PC-9 (cell line): ENCODE measurements at regions not wholly inside any gene's neighbourhood (a gene's known extent, or its start where the extent isn't known, plus 50 kb on each side); places are given as distances from the start of the nearest gene placed in this dataset.

ENCODE experiments used
- BruUV-seq: library from RNA; stranded (reverse); fragments of 400-500 nt; replicated peaks from 2 replicates; lab custom pipeline; 2021; lab: Mats Ljungman, UMichigan
- CTCF ChIA-PET: fragments of 300-600 bp; sonication (Branson Sonifier 250); formaldehyde crosslinking; loops from one replicate; lab custom pipeline; 2022; ENCODE audit warnings: antibody characterized with exemption; lab: Charles Lee
- POLR2A ChIA-PET: fragments of 300-600 bp; sonication (Branson Sonifier 250); formaldehyde crosslinking; loops from one replicate; lab custom pipeline; 2022; ENCODE audit warnings: antibody characterized with exemption; ENCODE audit not compliant: unreplicated experiment; lab: Charles Lee
- DNase-seq, 2 experiments: peaks; one replicate each; pipeline versions ENCODE4 v3.0.0 to v3.0.0-alpha.2; 2015 to 2022; ENCODE audit warnings: mixed read lengths in 1 of 2
- H2AFZ ChIP-seq: fragments of 200-600 bp; sonication (generic); 2 replicates; pipeline ENCODE4 v1.8.1; 2017; ENCODE audit warnings: antibody characterized with exemption
- H3F3A ChIP-seq: fragments of 200-600 bp; sonication (generic); 2 replicates; pipeline ENCODE4 v1.8.1; 2017; ENCODE audit warnings: antibody characterized with exemption, mild to moderate bottlenecking, low read depth; ENCODE audit not compliant: insufficient read depth
- H3K27ac ChIP-seq: fragments of 200-600 bp; sonication (generic); 2 replicates; pipeline ENCODE4 v1.6.1; 2016; ENCODE audit warnings: mixed run types
- H3K27me3 ChIP-seq: fragments of 200-600 bp; sonication (generic); 2 replicates; pipeline ENCODE4 v1.6.1; 2016; ENCODE audit warnings: low read depth, mixed run types; ENCODE audit not compliant: insufficient read depth
- H3K36me3 ChIP-seq: fragments of 200-600 bp; sonication (generic); 2 replicates; pipeline ENCODE4 v1.6.1; 2016; ENCODE audit warnings: low read depth, mixed run types
- H3K4me1 ChIP-seq: fragments of 200-600 bp; sonication (generic); replicated peaks from 2 replicates; pipeline ENCODE4 v1.6.1; 2016; ENCODE audit warnings: mixed run types; ENCODE audit not compliant: insufficient read depth
- H3K4me2 ChIP-seq: fragments of 200-600 bp; sonication (generic); 2 replicates; pipeline ENCODE4 v1.6.1; 2017; ENCODE audit warnings: mixed run types
- H3K4me3 ChIP-seq: fragments of 200-600 bp; sonication (generic); 2 replicates; pipeline ENCODE4 v1.6.1; 2016; ENCODE audit warnings: mixed run types
- H3K79me2 ChIP-seq: fragments of 200-600 bp; sonication (generic); 2 replicates; pipeline ENCODE4 v1.6.1; 2017; ENCODE audit warnings: low read depth, mixed run types
- H3K9me2 ChIP-seq: fragments of 200-600 bp; sonication (generic); 2 replicates; pipeline ENCODE4 v1.8.1; 2017; ENCODE audit warnings: mild to moderate bottlenecking; ENCODE audit not compliant: insufficient read depth
- H3K9me3 ChIP-seq: fragments of 200-600 bp; sonication (generic); 2 replicates; pipeline ENCODE4 v1.8.1; 2016; ENCODE audit warnings: low read depth; ENCODE audit not compliant: insufficient read depth
- H4K20me1 ChIP-seq: fragments of 200-600 bp; sonication (generic); 2 replicates; pipeline ENCODE4 v1.8.1; 2017; ENCODE audit not compliant: insufficient read depth
- EZH2 ChIP-seq: fragments of 200-600 bp; sonication (generic); IDR thresholded peaks from 2 replicates; pipeline ENCODE4 v1.8.0; 2017; ENCODE audit warnings: antibody characterized with exemption, low read depth
- intact Hi-C: fragments of 100-400 bp; cut with micrococcal nuclease; formaldehyde crosslinking; loops from one replicate; pipeline ENCODE4 v1.10.0; 2022; ENCODE audit not compliant: unreplicated experiment
- TF ChIP-seq, protein P1 (sequence below): fragments of 200-600 bp; sonication (generic); conservative IDR thresholded peaks from 2 replicates; pipeline ENCODE4 v1.6.1; 2017; ENCODE audit warnings: mixed run types, antibody characterized with exemption, mild to moderate bottlenecking, moderate library complexity

DNA sequence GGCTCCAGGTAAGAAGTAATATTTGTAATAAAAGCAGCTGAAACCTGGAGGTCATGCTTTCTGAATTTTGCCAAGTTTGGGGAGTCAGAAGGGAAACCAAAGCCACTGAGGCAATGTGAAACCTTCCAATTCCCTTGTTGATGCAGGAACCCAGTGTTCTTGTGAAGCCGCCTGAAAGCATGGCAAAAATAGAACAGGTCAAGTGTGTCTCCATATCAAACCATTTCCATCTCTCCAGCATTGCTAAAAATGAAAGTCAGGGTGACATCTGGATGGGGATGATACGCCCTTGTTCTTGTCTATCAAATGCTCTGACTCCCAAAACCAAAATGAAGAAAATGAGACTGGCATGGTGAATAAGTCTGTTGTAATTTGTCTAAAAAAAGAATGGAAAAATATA lies 362.5 kb downstream of the VPS13C start:
- ChIA-PET CTCF (no interaction called here), POLR2A (no interaction called here)
- Histone ChIP-seq H3K9me2 (no peaks in the 10 kb centered on the region), H3K79me2 (no peaks in the 10 kb centered on the region), H3K27ac (no peak overlapping the region), H2AFZ (no peak overlapping the region), H3K27me3 (peaks cover 21% of the 10 kb centered on the region), H3K4me1 (no peaks in the 10 kb centered on the region), H3K36me3 (no peaks in the 10 kb centered on the region), H3F3A (no peaks in the 10 kb centered on the region), H3K9me3 (no peaks in the 10 kb centered on the region), H3K4me2 (no peak overlapping the region), H4K20me1 (no peaks in the 10 kb centered on the region), H3K4me3 (no peak overlapping the region)
- intact Hi-C loops, result no loop called here
- no peak for DNase-seq
- no peak for TF ChIP-seq EZH2
- TF ChIP-seq, protein P1, sequence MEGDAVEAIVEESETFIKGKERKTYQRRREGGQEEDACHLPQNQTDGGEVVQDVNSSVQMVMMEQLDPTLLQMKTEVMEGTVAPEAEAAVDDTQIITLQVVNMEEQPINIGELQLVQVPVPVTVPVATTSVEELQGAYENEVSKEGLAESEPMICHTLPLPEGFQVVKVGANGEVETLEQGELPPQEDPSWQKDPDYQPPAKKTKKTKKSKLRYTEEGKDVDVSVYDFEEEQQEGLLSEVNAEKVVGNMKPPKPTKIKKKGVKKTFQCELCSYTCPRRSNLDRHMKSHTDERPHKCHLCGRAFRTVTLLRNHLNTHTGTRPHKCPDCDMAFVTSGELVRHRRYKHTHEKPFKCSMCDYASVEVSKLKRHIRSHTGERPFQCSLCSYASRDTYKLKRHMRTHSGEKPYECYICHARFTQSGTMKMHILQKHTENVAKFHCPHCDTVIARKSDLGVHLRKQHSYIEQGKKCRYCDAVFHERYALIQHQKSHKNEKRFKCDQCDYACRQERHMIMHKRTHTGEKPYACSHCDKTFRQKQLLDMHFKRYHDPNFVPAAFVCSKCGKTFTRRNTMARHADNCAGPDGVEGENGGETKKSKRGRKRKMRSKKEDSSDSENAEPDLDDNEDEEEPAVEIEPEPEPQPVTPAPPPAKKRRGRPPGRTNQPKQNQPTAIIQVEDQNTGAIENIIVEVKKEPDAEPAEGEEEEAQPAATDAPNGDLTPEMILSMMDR, result no peak
- no TSS peak for BruUV-seq

DNA sequence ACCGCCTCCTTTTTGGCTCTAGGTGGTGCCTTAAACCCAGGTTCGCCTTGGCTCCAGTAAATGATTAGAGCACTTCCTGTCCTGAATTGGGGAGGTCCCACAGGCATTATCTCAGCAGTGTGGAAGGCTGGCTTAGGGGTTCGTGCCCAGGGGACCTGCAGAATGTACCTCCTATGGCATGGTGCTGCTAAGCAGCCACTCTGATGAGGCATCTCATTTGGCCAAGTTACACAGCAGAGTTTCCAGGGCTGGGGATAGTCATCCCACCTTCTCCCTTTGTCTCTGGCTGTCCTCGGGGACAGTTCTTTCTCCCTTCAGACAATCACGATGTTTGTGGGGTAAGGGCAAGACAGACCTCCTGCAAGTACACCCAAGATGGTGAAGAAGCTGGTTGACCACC lies 371.2 kb downstream of the VPS13C start:
- intact Hi-C loops, result no loop called here
- Histone ChIP-seq H3F3A (no peaks in the 10 kb centered on the region), H3K4me3 (no peak overlapping the region), H3K9me3 (no peaks in the 10 kb centered on the region), H3K79me2 (no peaks in the 10 kb centered on the region), H3K36me3 (no peaks in the 10 kb centered on the region), H3K4me2 (no peak overlapping the region), H3K4me1 (no peaks in the 10 kb centered on the region), H3K27me3 (peaks cover 29% of the 10 kb centered on the region; the same call in 1 of the 2 replicates), H2AFZ (no peak overlapping the region), H3K9me2 (no peaks in the 10 kb centered on the region), H3K27ac (no peak overlapping the region), H4K20me1 (no peaks in the 10 kb centered on the region)
- DNase-seq, result no peak
- POLR2A ChIA-PET, result no interaction called here
- CTCF ChIA-PET, result no interaction called here
- TF ChIP-seq, protein P1, result no peak
- no peak for TF ChIP-seq EZH2
- no TSS peak for BruUV-seq

DNA sequence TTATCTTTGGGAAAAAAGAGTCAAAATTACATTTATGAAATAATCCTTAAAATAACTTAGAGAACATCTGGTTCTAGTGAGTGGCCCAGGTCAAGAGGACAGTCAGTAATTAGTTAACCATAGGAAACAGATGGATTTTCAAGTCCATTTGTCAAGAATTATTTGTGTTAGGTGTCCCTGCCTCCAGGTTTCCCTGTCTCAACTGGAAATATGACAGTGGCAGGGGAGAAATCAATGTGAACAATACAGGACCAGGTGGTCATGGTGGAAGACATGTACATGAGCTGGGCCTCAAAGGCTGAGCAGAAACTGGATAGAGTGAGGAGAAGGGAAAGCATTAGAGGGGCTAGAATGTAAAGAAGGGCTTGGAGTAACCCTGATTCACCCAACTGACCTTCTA lies 372.6 kb downstream of the VPS13C start:
- intact Hi-C loops, result no loop called here
- no peaks in the 10 kb centered on the region for H3K9me2 ChIP-seq
- H3K79me2 ChIP-seq, result no peaks in the 10 kb centered on the region
- no peaks in the 10 kb centered on the region for H3K4me1 ChIP-seq
- ChIA-PET CTCF (no interaction called here), POLR2A (no interaction called here)
- no peaks in the 10 kb centered on the region for H3K9me3 ChIP-seq
- H3F3A ChIP-seq, result no peaks in the 10 kb centered on the region
- no peaks in the 10 kb centered on the region for H4K20me1 ChIP-seq
- no peak overlapping the region for H3K4me3 ChIP-seq
- no TSS peak for BruUV-seq
- no peak for TF ChIP-seq EZH2
- H3K27me3 ChIP-seq, result peaks cover 35% of the 10 kb centered on the region; the same call in 1 of the 2 replicates
- no peak overlapping the region for H2AFZ ChIP-seq
- no peak overlapping the region for H3K27ac ChIP-seq
- H3K36me3 ChIP-seq, result no peaks in the 10 kb centered on the region
- no peak overlapping the region for H3K4me2 ChIP-seq
- no peak for DNase-seq

- ChIA-PET POLR2A (no interaction called here), CTCF (no interaction called here)
- H3K4me3 ChIP-seq, result no peak overlapping the region
- no peaks in the 10 kb centered on the region for H3F3A ChIP-seq
- H4K20me1 ChIP-seq, result no peaks in the 10 kb centered on the region
- H3K27me3 ChIP-seq, result peaks cover 35% of the 10 kb centered on the region; the same call in 1 of the 2 replicates
- H3K27ac ChIP-seq, result no peak overlapping the region
- H2AFZ ChIP-seq, result no peak overlapping the region
- intact Hi-C loops, result no loop called here
- DNase-seq, result no peak
- H3K9me2 ChIP-seq, result no peaks in the 10 kb centered on the region
- no peaks in the 10 kb centered on the region for H3K36me3 ChIP-seq
- no TSS peak for BruUV-seq
- TF ChIP-seq, protein P1, result no peak
- no peak for TF ChIP-seq EZH2
- H3K4me2 ChIP-seq, result no peak overlapping the region
- H3K4me1 ChIP-seq, result no peaks in the 10 kb centered on the region
- no peaks in the 10 kb centered on the region for H3K79me2 ChIP-seq
- no peaks in the 10 kb centered on the region for H3K9me3 ChIP-seq
Measured at GRCh38 chr15:61687124-61687523, 373.1 kb downstream of the VPS13C start.
